ENCODE measurements at regions not wholly inside any gene's neighbourhood (a gene's known extent, or its start where the extent isn't known, plus 50 kb on each side); places are given as distances from the start of the nearest gene placed in this dataset.

- DNase-seq: no peak
These were observed 116.7 kb downstream of the HMX1 start for GRCh38 chr4:8754634-8755589.

DNA sequence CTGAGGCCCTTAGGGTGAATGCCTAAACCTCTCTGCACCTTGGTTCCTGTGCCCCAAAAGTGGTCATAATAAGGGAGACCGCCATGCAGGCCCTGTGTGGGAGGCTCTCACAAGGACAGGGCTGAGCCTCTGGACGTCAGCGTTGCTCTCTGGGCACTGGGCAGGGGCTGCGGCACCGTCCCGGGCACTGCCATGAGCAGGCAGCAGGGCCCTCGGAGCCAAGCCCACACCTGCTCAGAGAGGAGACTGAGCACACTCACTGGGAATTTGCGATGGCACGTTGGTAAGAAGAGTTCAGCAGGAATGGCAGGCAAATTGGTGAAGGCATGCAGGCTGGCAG lies 123.4 kb downstream of the HMX1 start:
- no peak for DNase-seq

DNA sequence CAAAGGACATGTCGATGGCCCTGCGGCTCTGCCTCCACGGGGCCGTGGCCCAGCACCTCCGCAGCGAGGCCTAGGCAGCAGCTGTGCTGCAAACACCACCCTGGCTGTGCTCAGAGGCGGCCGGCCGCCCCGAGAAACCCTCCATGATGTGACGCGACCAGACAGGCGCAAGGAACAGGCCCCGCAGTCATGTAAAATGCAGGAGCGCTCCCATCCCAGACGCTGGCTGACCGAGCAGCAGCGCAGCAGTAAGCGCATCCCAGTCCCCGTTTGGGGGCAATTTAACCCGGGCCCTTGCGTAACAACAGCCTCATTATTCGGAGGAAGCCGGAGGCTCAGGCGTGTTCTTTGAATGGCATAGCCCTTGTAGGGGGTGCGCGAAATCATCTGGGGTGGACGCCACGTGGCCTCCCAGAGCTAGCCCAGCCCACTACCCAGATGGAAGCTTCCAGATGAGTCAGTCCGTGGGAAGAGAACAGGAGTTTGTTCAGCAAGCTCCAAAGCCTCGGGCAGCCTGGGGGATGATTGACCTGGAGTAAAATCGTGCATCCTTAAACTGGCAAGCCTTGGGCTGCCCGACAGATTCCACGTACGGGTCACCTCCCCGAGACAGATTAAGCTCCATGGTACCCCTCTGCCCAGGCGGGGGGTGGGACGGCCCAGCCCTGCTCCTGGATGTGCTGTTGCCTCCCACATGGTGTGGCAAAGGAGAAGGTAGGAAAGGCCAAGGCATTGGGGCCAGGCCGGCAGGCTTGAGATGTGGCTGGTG lies 124.0 kb downstream of the HMX1 start:
- DNase-seq: no peak

GRCh38 chr4:8746523-8747466 lies 124.8 kb downstream of the HMX1 start:
- no peak for DNase-seq

- DNase-seq: no peak
These were observed 125.8 kb downstream of the HMX1 start for GRCh38 chr4:8745826-8746225.

- DNase-seq: no peak
These were observed 126.4 kb downstream of the HMX1 start for GRCh38 chr4:8745005-8745790.

- DNase-seq: no peak
These were observed 127.4 kb downstream of the HMX1 start for GRCh38 chr4:8744083-8744805.

- DNase-seq: no peak
These were observed 129.1 kb downstream of the HMX1 start for GRCh38 chr4:8742546-8742945.

DNA sequence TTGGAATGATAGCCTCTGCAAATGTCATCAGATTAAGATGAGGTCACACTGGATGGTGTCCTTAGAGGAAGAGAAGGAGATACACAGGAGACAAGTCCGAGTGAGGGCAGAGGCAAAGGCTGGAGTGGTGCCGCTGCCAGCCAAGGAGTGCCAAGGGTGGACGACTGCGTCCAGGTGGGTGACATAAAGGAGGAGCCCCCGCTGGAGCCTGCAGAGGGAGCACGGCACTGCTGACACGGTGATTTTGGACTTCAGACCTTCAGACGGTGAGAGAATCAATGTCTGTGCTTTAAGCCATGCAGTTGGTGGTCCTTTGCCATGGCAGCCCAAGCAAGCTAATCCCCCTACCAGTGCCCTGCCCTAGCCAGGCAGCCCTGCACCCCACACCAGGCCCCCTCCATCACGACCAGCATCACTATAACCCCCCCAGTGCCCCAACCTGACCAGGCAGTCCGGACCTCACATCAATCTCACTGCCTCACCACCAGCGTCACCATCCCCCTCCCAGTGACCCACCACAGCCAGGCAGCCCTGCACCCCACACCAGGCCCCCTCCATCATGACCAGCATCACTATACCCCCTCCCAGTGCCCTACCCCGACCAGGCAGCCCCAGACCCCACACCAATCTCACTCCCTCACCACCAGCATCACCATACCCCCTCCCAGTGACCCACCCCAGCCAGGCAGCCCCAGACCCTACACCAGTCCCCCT lies 130.0 kb downstream of the HMX1 start:
- DNase-seq: no peak

GRCh38 chr4:8740666-8741395 lies 130.8 kb downstream of the HMX1 start:
- no peak for DNase-seq

DNA sequence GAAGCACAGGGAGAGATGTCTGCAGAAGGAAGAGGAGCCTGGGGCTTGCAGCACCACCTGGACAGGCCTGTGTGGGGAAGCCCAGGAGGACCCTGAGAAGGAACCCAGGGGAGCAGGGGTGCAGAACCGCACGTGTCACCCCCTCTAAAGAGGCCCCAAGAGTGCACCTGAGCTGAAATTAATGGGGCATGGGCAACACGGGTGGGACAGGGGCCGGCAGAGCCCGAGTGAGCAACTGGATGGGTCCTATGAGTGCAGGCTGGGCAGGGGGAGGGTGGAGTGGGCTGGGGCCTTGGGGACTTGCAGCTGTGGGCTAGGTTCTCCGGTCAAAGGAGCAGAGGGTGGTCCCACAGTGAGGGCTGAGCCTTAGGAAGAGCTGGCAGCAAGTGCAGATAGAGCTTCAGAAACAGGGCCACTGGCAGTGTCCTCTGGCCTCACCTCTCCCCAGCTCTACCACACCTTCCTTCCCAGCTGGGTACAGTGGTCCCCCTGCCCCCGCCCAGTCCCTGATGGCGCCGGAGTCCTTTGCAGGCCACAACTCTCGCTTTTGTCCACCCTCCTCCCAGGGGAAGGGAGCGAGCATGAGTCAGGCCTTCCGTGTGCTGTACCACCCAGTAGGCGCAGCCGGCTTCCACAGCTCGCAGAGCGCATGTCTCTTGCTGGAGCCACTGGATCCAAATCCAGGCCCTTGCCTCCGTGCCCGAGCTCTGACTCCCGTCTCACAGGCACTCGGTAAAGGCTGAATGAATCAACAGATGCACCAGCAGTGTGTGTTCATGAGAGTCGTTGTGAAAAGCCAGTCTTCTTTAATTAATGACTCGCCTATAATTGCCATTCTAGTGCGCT lies 131.6 kb downstream of the HMX1 start:
- no peak for DNase-seq

GRCh38 chr4:8739317-8739716 lies 132.3 kb downstream of the HMX1 start:
- no peak for DNase-seq

GRCh38 chr4:8738471-8738931 lies 133.1 kb downstream of the HMX1 start:
- no peak for DNase-seq

DNA sequence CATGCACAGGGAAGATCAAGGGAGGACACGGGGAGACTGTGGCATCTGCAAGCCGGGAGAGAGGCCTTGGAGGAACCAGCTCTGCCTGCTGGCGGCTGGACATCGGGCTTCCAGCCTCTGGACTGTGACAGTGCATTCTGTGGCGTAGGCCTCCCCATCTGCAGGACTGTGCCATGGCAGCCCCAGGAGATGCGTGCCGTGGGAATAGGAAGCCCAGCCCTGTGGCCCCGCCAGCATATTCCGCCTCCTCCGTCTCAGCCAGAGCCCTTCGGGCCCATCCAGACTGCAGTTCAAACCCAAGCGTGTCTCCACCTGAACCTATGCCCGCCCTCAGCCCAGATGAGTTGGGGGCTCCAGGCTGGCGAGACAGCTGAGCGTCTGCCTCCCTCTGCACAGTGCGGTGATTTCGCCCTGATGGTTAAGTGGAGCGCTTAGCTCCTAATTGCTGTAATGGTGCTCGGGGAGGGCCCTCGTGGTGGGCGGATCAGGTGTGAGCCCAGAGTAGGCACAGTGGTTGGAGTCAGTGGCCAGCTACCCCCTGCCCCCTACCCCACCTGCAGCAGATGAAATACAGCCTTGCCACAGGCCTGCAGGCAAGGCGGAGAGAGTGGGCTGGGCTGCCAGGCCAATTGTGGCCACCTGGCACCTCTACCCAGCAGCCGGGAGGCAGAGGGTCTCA lies 133.9 kb downstream of the HMX1 start:
- DNase-seq: no peak

DNA sequence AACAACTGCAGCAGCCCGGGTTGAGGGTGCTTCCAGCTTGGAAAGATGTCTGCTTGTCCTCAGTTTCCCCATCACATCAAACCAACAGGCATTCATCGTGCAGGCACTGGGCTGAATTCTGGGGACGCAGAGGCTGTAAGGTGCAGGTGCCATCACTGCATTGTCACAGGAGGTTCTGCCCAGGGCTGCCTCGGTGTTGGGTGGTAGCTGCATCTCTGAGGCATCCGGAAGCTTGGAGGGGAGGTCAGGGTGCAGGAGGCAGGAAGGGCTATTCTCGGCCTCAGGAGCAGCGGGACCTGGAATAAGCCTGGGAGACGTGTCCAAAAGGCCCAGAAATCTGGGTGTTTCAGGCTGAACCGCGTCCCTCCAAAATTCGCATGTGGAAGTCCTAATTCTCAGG lies 134.6 kb downstream of the HMX1 start:
- no peak for DNase-seq

- no peak for DNase-seq
These were observed 135.4 kb downstream of the HMX1 start for GRCh38 chr4:8736090-8736825.

DNA sequence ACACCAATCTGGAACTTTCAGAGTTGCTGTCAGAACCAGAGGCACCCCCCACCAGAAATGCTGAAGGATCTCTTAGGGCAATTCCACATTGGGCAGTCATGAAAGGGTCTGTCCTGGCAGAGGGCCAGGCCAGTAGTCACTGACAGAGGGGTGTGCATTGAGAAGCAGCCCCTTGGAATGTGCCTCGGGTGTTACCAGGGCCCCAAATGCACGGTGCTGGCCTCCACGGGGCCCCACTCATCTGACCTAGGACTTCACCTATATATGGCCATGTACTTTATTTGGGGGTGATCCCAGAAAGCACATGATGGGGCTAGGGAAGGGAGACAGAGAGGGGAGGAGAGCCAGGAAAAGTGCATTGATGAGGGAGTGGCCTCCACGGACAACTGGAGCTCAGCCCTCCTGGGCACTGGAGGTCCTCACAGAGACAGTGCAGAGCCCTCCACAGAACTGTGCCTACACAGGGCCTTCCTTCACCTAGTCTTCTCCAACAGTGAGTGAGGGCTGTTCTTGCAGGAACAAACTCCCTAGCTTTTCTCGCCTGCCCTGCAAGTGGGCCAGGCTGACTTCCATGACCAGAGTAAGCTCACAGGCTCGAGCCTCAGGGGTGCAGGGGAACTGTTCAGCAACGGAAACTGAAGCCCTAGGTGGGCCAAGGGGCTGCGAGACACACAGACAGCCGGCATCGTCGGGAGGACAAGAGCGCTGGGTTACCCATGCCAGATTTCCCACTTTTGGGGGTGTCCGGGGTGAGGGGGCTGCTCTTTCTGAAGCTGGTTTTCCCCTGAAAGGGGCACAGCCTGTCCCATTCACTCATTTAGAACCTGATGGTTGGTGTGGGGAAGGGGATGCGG lies 136.2 kb downstream of the HMX1 start:
- no peak for DNase-seq

Data from hematopoietic multipotent progenitor cell treated with erythropoietin and hydrocortisone succinate and interleukin-3 and kit ligand, for 6 days (in vitro differentiated cells).